B cell (primary cell): ENCODE measurements at regions not wholly inside any gene's neighbourhood (a gene's known extent, or its start where the extent isn't known, plus 50 kb on each side); places are given as distances from the start of the nearest gene placed in this dataset.

Experiments
- ATAC-seq: fragments of 200-7000 bp; cut with Tn5 transposase; one replicate; pipeline ENCODE4 v1.10.0; 2021; ENCODE audit warnings: low read depth, mild to moderate bottlenecking, moderate number of reproducible peaks, moderate library complexity
- CTCF ChIA-PET: fragments of 350-600 bp; sonication (Branson Sonifier 250); formaldehyde crosslinking; loops from one replicate; lab custom pipeline; 2021; ENCODE audit warnings: antibody characterized with exemption, inconsistent platforms; lab: Charles Lee
- POLR2A ChIA-PET: fragments of 350-600 bp; sonication (Branson Sonifier 250); formaldehyde crosslinking; loops from one replicate; lab custom pipeline; 2021; ENCODE audit warnings: antibody characterized with exemption; lab: Charles Lee
- DNase-seq: peaks from one replicate; pipeline ENCODE4 v3.0.0; 2013
- H2AFZ ChIP-seq: 2 replicates; pipeline ENCODE4 v1.6.1; 2012; ENCODE audit warnings: mild to moderate bottlenecking, low read depth, low read length; ENCODE audit not compliant: insufficient read depth, poor library complexity, severe bottlenecking
- H3K27ac ChIP-seq, 2 donors: 1 replicate in 1 of 2; 2 replicates in 1 of 2; pipeline ENCODE4 v1.5.1; 2012 to 2013; ENCODE audit warnings: low read length in 2 of 2, mild to moderate bottlenecking in 2 of 2, moderate library complexity in 1 of 2
- H3K27me3 ChIP-seq, 4 experiments: fragments of 200-600 bp in 1 of 4; sonication (generic) in 1 of 4; replicated peaks in 1 of 4; 1 replicate in 2 of 4; 2 replicates in 2 of 4; pipeline versions ENCODE4 v1.6.1 to v1.7.0; 2013 to 2016; ENCODE audit warnings: low read length in 3 of 4, mild to moderate bottlenecking in 2 of 4, mixed read lengths in 1 of 4, moderate library complexity in 1 of 4; ENCODE audit not compliant: insufficient read depth in 4 of 4, control insufficient read depth in 3 of 4; ENCODE audit errors: control extremely low read depth in 1 of 4
- H3K36me3 ChIP-seq, 2 experiments: replicated peaks in 1 of 2; 1 replicate in 1 of 2; 2 replicates in 1 of 2; pipeline versions ENCODE4 v1.6.1 to v1.7.1; 2013; ENCODE audit warnings: low read length in 1 of 2; ENCODE audit not compliant: insufficient read depth in 2 of 2, control insufficient read depth in 1 of 2; ENCODE audit errors: control extremely low read depth in 1 of 2, extremely low read depth in 1 of 2
- H3K4me1 ChIP-seq, 2 donors: fragments of 200-600 bp in 1 of 2; sonication (generic) in 1 of 2; 1 replicate in 1 of 2; 2 replicates in 1 of 2; pipeline versions ENCODE4 v1.5.1 to v1.6.1; 2013 to 2017; ENCODE audit warnings: low read length in 2 of 2; ENCODE audit not compliant: control insufficient read depth in 2 of 2, insufficient read depth in 2 of 2
- H3K4me2 ChIP-seq: replicated peaks from 2 replicates; pipeline ENCODE3; 2012; ENCODE audit warnings: mild to moderate bottlenecking, low read depth, low read length; ENCODE audit not compliant: poor library complexity, severe bottlenecking
- H3K4me3 ChIP-seq, 5 experiments: fragments of 200-600 bp in 1 of 5; sonication (generic) in 1 of 5; 1 replicate in 3 of 5; 2 replicates in 2 of 5; pipeline versions ENCODE4 v1.5.1 to v1.7.0; 2011 to 2016; ENCODE audit warnings: low read length in 4 of 5, mild to moderate bottlenecking in 4 of 5, low read depth in 2 of 5, control low read depth in 1 of 5, moderate library complexity in 1 of 5; ENCODE audit not compliant: insufficient read depth in 1 of 5; ENCODE audit errors: control extremely low read depth in 1 of 5, extremely low read depth in 1 of 5
- H3K79me2 ChIP-seq: fragments of 200-600 bp; sonication (generic); one replicate; pipeline ENCODE4 v1.6.0; 2016; ENCODE audit warnings: low read length; ENCODE audit not compliant: control insufficient read depth, insufficient read depth
- H3K9ac ChIP-seq: fragments of 200-600 bp; sonication (generic); 2 replicates; pipeline ENCODE4 v1.6.1; 2017; ENCODE audit warnings: mild to moderate bottlenecking, low read length, moderate library complexity
- H3K9me3 ChIP-seq, 3 donors: one replicate each; pipeline versions ENCODE4 v1.6.1 to v1.7.1; 2013; ENCODE audit warnings: low read length in 2 of 3; ENCODE audit not compliant: control insufficient read depth in 2 of 3, insufficient read depth in 1 of 3; ENCODE audit errors: control extremely low read depth in 1 of 3
- H4K20me1 ChIP-seq: 2 replicates; pipeline ENCODE4 v1.6.0; 2012; ENCODE audit warnings: mild to moderate bottlenecking, low read length; ENCODE audit not compliant: insufficient read depth, control insufficient read depth, poor library complexity, severe bottlenecking
- H3K27ac Mint-ChIP-seq: one replicate; pipeline ENCODE4 v1.8.0; 2021; ENCODE audit warnings: mixed read lengths
- H3K27me3 Mint-ChIP-seq: one replicate; pipeline ENCODE4 v1.8.0; 2021; ENCODE audit warnings: mixed read lengths
- H3K4me1 Mint-ChIP-seq: one replicate; pipeline ENCODE4 v1.8.0; 2021; ENCODE audit warnings: mixed read lengths
- H3K4me3 Mint-ChIP-seq: one replicate; pipeline ENCODE4 v1.8.0; 2021; ENCODE audit warnings: mixed read lengths
- H3K9me3 Mint-ChIP-seq: one replicate; pipeline ENCODE4 v1.8.0; 2022; ENCODE audit warnings: mixed read lengths; ENCODE audit not compliant: insufficient read depth
- CTCF ChIP-seq: fragments of 200-600 bp; IDR thresholded peaks from one replicate; pipeline ENCODE4 v1.8.0; 2022; ENCODE audit warnings: antibody characterized with exemption, mild to moderate bottlenecking
- EZH2 ChIP-seq: IDR thresholded peaks from 2 replicates; pipeline ENCODE4 v1.6.1; 2012; ENCODE audit warnings: borderline replicate concordance, low read depth, mild to moderate bottlenecking, moderate library complexity, low read length; ENCODE audit not compliant: insufficient read depth, poor library complexity, severe bottlenecking
- WGBS: methylation state at CpG from one replicate; pipeline ENCODE4 v1.1.5; 2013; ENCODE audit warnings: missing lambda C conversion rate; ENCODE audit not compliant: insufficient coverage; 5-methylcytosine and 5-hydroxymethylcytosine counted together
- intact Hi-C: fragments of 100-400 bp; cut with micrococcal nuclease; formaldehyde crosslinking; loops from one replicate; pipeline ENCODE4 v1.10.0; 2022

- Histone ChIP-seq H2AFZ (no peak overlapping the region), H3K36me3 (no peaks in the 10 kb centered on the region), H3K27me3 (no peaks in the 10 kb centered on the region), H3K9ac (no peak overlapping the region), H3K4me3 (no peak overlapping the region), H4K20me1 (no peaks in the 10 kb centered on the region), H3K27ac (no peak overlapping the region), H3K4me2 (no peak overlapping the region), H3K9me3 (no peaks in the 10 kb centered on the region), H3K79me2 (no peaks in the 10 kb centered on the region), H3K4me1 (no peaks in the 10 kb centered on the region)
- TF ChIP-seq CTCF (no peak), EZH2 (no peak)
- Mint-ChIP-seq H3K27me3 (no peaks in the 10 kb centered on the region), H3K27ac (no peak overlapping the region), H3K4me1 (no peaks in the 10 kb centered on the region), H3K9me3 (no peaks in the 10 kb centered on the region), H3K4me3 (no peak overlapping the region)
- CTCF ChIA-PET = no interaction called here
- DNase-seq (no peak), ATAC-seq (no peak)
- intact Hi-C loops = no loop called here
- WGBS = 77% methylated on average over 2 of the region's 3 CpGs
- POLR2A ChIA-PET = no interaction called here
These were observed 1040.3 kb downstream of the TLE1 start for GRCh38 chr9:80649001-80649420.

GRCh38 chr9:80648336-80648735 is 1041.0 kb downstream of the TLE1 start:
- DNase-seq = no peak
- no peaks in the 10 kb centered on the region for H3K9me3 ChIP-seq

More at GRCh38 chr9:80648336-80648735, 1041.0 kb downstream of the TLE1 start:
- H3K9me3 Mint-ChIP-seq = no peaks in the 10 kb centered on the region
- Histone ChIP-seq H3K4me1 (no peaks in the 10 kb centered on the region), H3K79me2 (no peaks in the 10 kb centered on the region), H3K4me3 (no peak overlapping the region), H4K20me1 (no peaks in the 10 kb centered on the region), H3K27me3 (no peaks in the 10 kb centered on the region), H3K36me3 (no peaks in the 10 kb centered on the region), H3K4me2 (no peak overlapping the region), H3K27ac (no peak overlapping the region), H2AFZ (no peak overlapping the region), H3K9ac (no peak overlapping the region)
- no peak overlapping the region for H3K27ac Mint-ChIP-seq
- H3K4me1 Mint-ChIP-seq = no peaks in the 10 kb centered on the region
- H3K27me3 Mint-ChIP-seq = no peaks in the 10 kb centered on the region
- no peak overlapping the region for H3K4me3 Mint-ChIP-seq
- ChIA-PET CTCF (no interaction called here), POLR2A (no interaction called here)
- WGBS = no CpG with 5 or more reads among the region's 1 CpG
- TF ChIP-seq EZH2 (no peak), CTCF (no peak)
- no peak for ATAC-seq
- intact Hi-C loops = no loop called here
